Right lobe of liver (tissue), 4 donors: ENCODE measurements at regions not wholly inside any gene's neighbourhood (a gene's known extent, or its start where the extent isn't known, plus 50 kb on each side); places are given as distances from the start of the nearest gene placed in this dataset.

Experiments
- CTCF ChIP-seq, 4 donors: fragments of 200-600 bp in 3 of 4; fragments of 450-650 bp in 1 of 4; IDR thresholded peaks; one replicate each; pipeline versions ENCODE4 v1.5.1 to v1.8.0; 2016 to 2022; ENCODE audit warnings: antibody characterized with exemption in 4 of 4, mild to moderate bottlenecking in 2 of 4
- POLR2A ChIP-seq: fragments of 450-650 bp; IDR thresholded peaks from one replicate; pipeline ENCODE4 v1.6.1; 2017; ENCODE audit warnings: antibody characterized with exemption, mild to moderate bottlenecking
- donor health status: DM: no; HTN: no; CAD: no.
- donor health status: DM: no; HTN: no; CAD: no.
- donor health status: DM: no; HTN: yes; CAD: no.

- TF ChIP-seq CTCF (IDR thresholded peaks at IDR 0.05) = no peak
- TF ChIP-seq POLR2A = no peak
These were observed 196.2 kb downstream of the RGS3 start for GRCh38 chr9:113659740-113660139.
